MM.1S (cell line): ENCODE measurements at regions not wholly inside any gene's neighbourhood (a gene's known extent, or its start where the extent isn't known, plus 50 kb on each side); places are given as distances from the start of the nearest gene placed in this dataset.

Experiments used
- EZH2 ChIP-seq: fragments of 300-600 bp; sonication (generic); optimal IDR thresholded peaks from 2 replicates; pipeline ENCODE3; 2017; ENCODE audit warnings: low read depth, mild to moderate bottlenecking, antibody characterized with exemption, low read length, mixed read lengths
- EZH2phosphoT487 ChIP-seq: fragments of 300-600 bp; sonication (generic); IDR thresholded peaks from 2 replicates; pipeline ENCODE4 v1.6.1; 2018; ENCODE audit warnings: antibody characterized with exemption, low read length
- TF ChIP-seq, protein P1 (sequence below): fragments of 300-600 bp; sonication (generic); IDR thresholded peaks from 2 replicates; pipeline ENCODE4 v1.5.1; 2016; ENCODE audit warnings: antibody characterized with exemption, low read length, mixed read lengths

- TF ChIP-seq, protein P1, sequence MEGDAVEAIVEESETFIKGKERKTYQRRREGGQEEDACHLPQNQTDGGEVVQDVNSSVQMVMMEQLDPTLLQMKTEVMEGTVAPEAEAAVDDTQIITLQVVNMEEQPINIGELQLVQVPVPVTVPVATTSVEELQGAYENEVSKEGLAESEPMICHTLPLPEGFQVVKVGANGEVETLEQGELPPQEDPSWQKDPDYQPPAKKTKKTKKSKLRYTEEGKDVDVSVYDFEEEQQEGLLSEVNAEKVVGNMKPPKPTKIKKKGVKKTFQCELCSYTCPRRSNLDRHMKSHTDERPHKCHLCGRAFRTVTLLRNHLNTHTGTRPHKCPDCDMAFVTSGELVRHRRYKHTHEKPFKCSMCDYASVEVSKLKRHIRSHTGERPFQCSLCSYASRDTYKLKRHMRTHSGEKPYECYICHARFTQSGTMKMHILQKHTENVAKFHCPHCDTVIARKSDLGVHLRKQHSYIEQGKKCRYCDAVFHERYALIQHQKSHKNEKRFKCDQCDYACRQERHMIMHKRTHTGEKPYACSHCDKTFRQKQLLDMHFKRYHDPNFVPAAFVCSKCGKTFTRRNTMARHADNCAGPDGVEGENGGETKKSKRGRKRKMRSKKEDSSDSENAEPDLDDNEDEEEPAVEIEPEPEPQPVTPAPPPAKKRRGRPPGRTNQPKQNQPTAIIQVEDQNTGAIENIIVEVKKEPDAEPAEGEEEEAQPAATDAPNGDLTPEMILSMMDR, result no peak
- TF ChIP-seq EZH2, result no peak
- TF ChIP-seq EZH2phosphoT487, result no peak
Measured at GRCh38 chr6:26197636-26197932, 110.4 kb downstream of the HFE start.
